Calu3 (cell line): ENCODE measurements at regions not wholly inside any gene's neighbourhood (a gene's known extent, or its start where the extent isn't known, plus 50 kb on each side); places are given as distances from the start of the nearest gene placed in this dataset.

Source experiments
- BruUV-seq: library from RNA; stranded (reverse); fragments of 400-500 nt; replicated peaks from 2 replicates; lab custom pipeline; 2021; lab: Mats Ljungman, UMichigan
- CTCF ChIA-PET: fragments of 300-600 bp; sonication (Branson Sonifier 250); formaldehyde crosslinking; loops from one replicate; lab custom pipeline; 2022; ENCODE audit warnings: antibody characterized with exemption; lab: Charles Lee
- DNase-seq: peaks from one replicate; pipeline ENCODE4 v3.0.0; 2022
- H3K27ac Mint-ChIP-seq: one replicate; pipeline ENCODE4 v1.8.0; 2022; ENCODE audit warnings: mixed read lengths; ENCODE audit not compliant: unreplicated experiment
- H3K27me3 Mint-ChIP-seq: one replicate; pipeline ENCODE4 v1.8.0; 2022; ENCODE audit warnings: mixed read lengths; ENCODE audit not compliant: unreplicated experiment
- H3K36me3 Mint-ChIP-seq: one replicate; pipeline ENCODE4 v1.8.0; 2022; ENCODE audit warnings: mild to moderate bottlenecking, moderate library complexity, mixed read lengths; ENCODE audit not compliant: insufficient read depth, unreplicated experiment
- H3K4me1 Mint-ChIP-seq: one replicate; pipeline ENCODE4 v1.8.0; 2022; ENCODE audit warnings: mild to moderate bottlenecking, low read depth, mixed read lengths; ENCODE audit not compliant: unreplicated experiment
- H3K4me3 Mint-ChIP-seq: one replicate; pipeline ENCODE4 v1.8.0; 2022; ENCODE audit warnings: mild to moderate bottlenecking, low read depth, moderate library complexity, mixed read lengths; ENCODE audit not compliant: unreplicated experiment
- H3K9me3 Mint-ChIP-seq: one replicate; pipeline ENCODE4 v1.8.0; 2022; ENCODE audit warnings: low read depth, mixed read lengths; ENCODE audit not compliant: unreplicated experiment
- intact Hi-C: fragments of 100-400 bp; cut with micrococcal nuclease; formaldehyde crosslinking; loops from one replicate; pipeline ENCODE4 v1.10.0; 2022; ENCODE audit not compliant: unreplicated experiment
- TF ChIP-seq, protein P1 (sequence below): fragments of 200-600 bp; IDR thresholded peaks from one replicate; pipeline ENCODE4 v1.8.0; 2022; ENCODE audit warnings: antibody characterized with exemption; ENCODE audit not compliant: unreplicated experiment

- DNase-seq: no peak
- Mint-ChIP-seq H3K27ac (no peak overlapping the region), H3K36me3 (no peaks in the 10 kb centered on the region), H3K4me1 (no peaks in the 10 kb centered on the region), H3K27me3 (peaks cover 79% of the 10 kb centered on the region), H3K4me3 (no peak overlapping the region), H3K9me3 (peaks cover 6% of the 10 kb centered on the region)
- intact Hi-C loops: no loop called here
- TF ChIP-seq, protein P1, sequence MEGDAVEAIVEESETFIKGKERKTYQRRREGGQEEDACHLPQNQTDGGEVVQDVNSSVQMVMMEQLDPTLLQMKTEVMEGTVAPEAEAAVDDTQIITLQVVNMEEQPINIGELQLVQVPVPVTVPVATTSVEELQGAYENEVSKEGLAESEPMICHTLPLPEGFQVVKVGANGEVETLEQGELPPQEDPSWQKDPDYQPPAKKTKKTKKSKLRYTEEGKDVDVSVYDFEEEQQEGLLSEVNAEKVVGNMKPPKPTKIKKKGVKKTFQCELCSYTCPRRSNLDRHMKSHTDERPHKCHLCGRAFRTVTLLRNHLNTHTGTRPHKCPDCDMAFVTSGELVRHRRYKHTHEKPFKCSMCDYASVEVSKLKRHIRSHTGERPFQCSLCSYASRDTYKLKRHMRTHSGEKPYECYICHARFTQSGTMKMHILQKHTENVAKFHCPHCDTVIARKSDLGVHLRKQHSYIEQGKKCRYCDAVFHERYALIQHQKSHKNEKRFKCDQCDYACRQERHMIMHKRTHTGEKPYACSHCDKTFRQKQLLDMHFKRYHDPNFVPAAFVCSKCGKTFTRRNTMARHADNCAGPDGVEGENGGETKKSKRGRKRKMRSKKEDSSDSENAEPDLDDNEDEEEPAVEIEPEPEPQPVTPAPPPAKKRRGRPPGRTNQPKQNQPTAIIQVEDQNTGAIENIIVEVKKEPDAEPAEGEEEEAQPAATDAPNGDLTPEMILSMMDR: no peak
- CTCF ChIA-PET: no interaction called here
- no TSS peak for BruUV-seq
Measured at GRCh38 chr1:208557046-208557722, 313.0 kb upstream of the PLXNA2 start.

GRCh38 chr1:208557723-208558094 is 313.5 kb upstream of the PLXNA2 start:
- H3K27ac Mint-ChIP-seq: no peak overlapping the region
- no peaks in the 10 kb centered on the region for H3K36me3 Mint-ChIP-seq
- no peak overlapping the region for H3K4me3 Mint-ChIP-seq
- H3K27me3 Mint-ChIP-seq: peaks cover 79% of the 10 kb centered on the region
- TF ChIP-seq, protein P1: no peak
- no TSS peak for BruUV-seq
- CTCF ChIA-PET: no interaction called here
- no peak for DNase-seq
- peaks cover 4% of the 10 kb centered on the region for H3K9me3 Mint-ChIP-seq
- H3K4me1 Mint-ChIP-seq: no peaks in the 10 kb centered on the region
- intact Hi-C loops: no loop called here

- H3K9me3 Mint-ChIP-seq: peaks cover 3% of the 10 kb centered on the region
- DNase-seq: no peak
- TF ChIP-seq, protein P1: no peak
- H3K4me1 Mint-ChIP-seq: no peaks in the 10 kb centered on the region
- no TSS peak for BruUV-seq
- intact Hi-C loops: no loop called here
- H3K4me3 Mint-ChIP-seq: no peak overlapping the region
- CTCF ChIA-PET: no interaction called here
- peaks cover 85% of the 10 kb centered on the region for H3K27me3 Mint-ChIP-seq
- H3K36me3 Mint-ChIP-seq: no peaks in the 10 kb centered on the region
- H3K27ac Mint-ChIP-seq: no peak overlapping the region
Measured at GRCh38 chr1:208559597-208560329, 315.6 kb upstream of the PLXNA2 start.

- Mint-ChIP-seq H3K4me3 (no peak overlapping the region), H3K36me3 (no peaks in the 10 kb centered on the region), H3K27ac (no peak overlapping the region), H3K4me1 (no peaks in the 10 kb centered on the region), H3K27me3 (peaks cover 70% of the 10 kb centered on the region), H3K9me3 (peaks cover 3% of the 10 kb centered on the region)
- intact Hi-C loops: no loop called here
- TF ChIP-seq, protein P1: no peak
- CTCF ChIA-PET: no interaction called here
- BruUV-seq: no TSS peak
- no peak for DNase-seq
Measured at GRCh38 chr1:208562151-208562960, 318.2 kb upstream of the PLXNA2 start.
